OCI-LY3 (cell line): ENCODE measurements at regions not wholly inside any gene's neighbourhood (a gene's known extent, or its start where the extent isn't known, plus 50 kb on each side); places are given as distances from the start of the nearest gene placed in this dataset.

ENCODE experiments used
- H2AFZ ChIP-seq: fragments of 200-600, 300-600 bp; shearing (Covaris generic); 2 replicates; pipeline ENCODE4 v1.6.0; 2014; ENCODE audit warnings: antibody characterized with exemption, low read depth, low read length
- H3K27ac ChIP-seq: fragments of 200-600, 300-600 bp; sonication (generic); 2 replicates; pipeline ENCODE4 v1.5.1; 2014; ENCODE audit warnings: mild to moderate bottlenecking, low read length, moderate library complexity, mixed read lengths
- H3K27me3 ChIP-seq: fragments of 200-600, 300-600 bp; sonication (generic); 2 replicates; pipeline ENCODE4 v1.6.1; 2014; ENCODE audit warnings: low read depth, low read length, mixed read lengths
- H3K36me3 ChIP-seq: fragments of 200-600, 300-600 bp; sonication (generic); replicated peaks from 2 replicates; pipeline ENCODE3; 2014; ENCODE audit warnings: low read depth, low read length, mixed read lengths
- H3K4me1 ChIP-seq: fragments of 300-600, 200-600 bp; sonication (generic); 2 replicates; pipeline ENCODE4 v1.6.1; 2014; ENCODE audit warnings: low read length, mixed read lengths
- H3K4me2 ChIP-seq: fragments of 200-600, 300-600 bp; sonication (generic); 2 replicates; pipeline ENCODE4 v1.6.1; 2014; ENCODE audit warnings: low read length, mixed read lengths
- H3K4me3 ChIP-seq: fragments of 300-600, 200-600 bp; sonication (generic); 2 replicates; pipeline ENCODE4 v1.5.1; 2014; ENCODE audit warnings: antibody characterized with exemption, mild to moderate bottlenecking, low read length, moderate library complexity
- H3K79me2 ChIP-seq: fragments of 300-600, 200-600 bp; shearing (Covaris generic); 2 replicates; pipeline ENCODE4 v1.6.1; 2014; ENCODE audit warnings: mild to moderate bottlenecking, low read length, mixed read lengths
- H3K9ac ChIP-seq: fragments of 300-600, 200-600 bp; shearing (Covaris generic); 2 replicates; pipeline ENCODE4 v1.6.0; 2014; ENCODE audit warnings: mild to moderate bottlenecking, low read length, moderate library complexity
- H3K9me3 ChIP-seq: fragments of 200-600, 300-600 bp; shearing (Covaris generic); 2 replicates; pipeline ENCODE4 v1.6.1; 2014; ENCODE audit warnings: low read length, mixed read lengths; ENCODE audit not compliant: insufficient read depth
- H4K20me1 ChIP-seq: fragments of 200-600, 300-600 bp; sonication (generic); 2 replicates; pipeline ENCODE4 v1.6.1; 2016; ENCODE audit warnings: low read length, mixed read lengths; ENCODE audit not compliant: insufficient read depth
- CTCF ChIP-seq: fragments of 200-600, 300-600 bp; sonication (generic); IDR thresholded peaks from 2 replicates; pipeline ENCODE4 v1.5.1; 2014; ENCODE audit warnings: antibody characterized with exemption, low read length, low read depth
- EZH2phosphoT487 ChIP-seq: fragments of 200-600 bp; shearing (Covaris generic); IDR thresholded peaks from 2 replicates; pipeline ENCODE4 v1.6.1; 2018; ENCODE audit warnings: antibody characterized with exemption, mixed run types, low read depth

GRCh38 chr6:113679051-113679450, 178.1 kb upstream of the MARCKS start:
- no peak for TF ChIP-seq EZH2phosphoT487
- no peak for TF ChIP-seq CTCF

GRCh38 chr6:113680301-113680700, 176.8 kb upstream of the MARCKS start:
- Histone ChIP-seq H3K27ac (no peak overlapping the region), H3K4me2 (no peak overlapping the region), H3K36me3 (no peaks in the 10 kb centered on the region), H3K4me3 (no peak overlapping the region), H4K20me1 (no peaks in the 10 kb centered on the region), H3K9me3 (no peaks in the 10 kb centered on the region), H3K9ac (no peak overlapping the region), H3K79me2 (no peaks in the 10 kb centered on the region), H2AFZ (no peak overlapping the region), H3K27me3 (no peaks in the 10 kb centered on the region), H3K4me1 (no peaks in the 10 kb centered on the region)
- TF ChIP-seq EZH2phosphoT487 (no peak), CTCF (no peak)

More at GRCh38 chr6:113679051-113679450, 178.1 kb upstream of the MARCKS start:
- H3K9ac ChIP-seq = no peak overlapping the region
- no peak overlapping the region for H2AFZ ChIP-seq
- no peaks in the 10 kb centered on the region for H3K27me3 ChIP-seq
- no peak overlapping the region for H3K27ac ChIP-seq
- H3K9me3 ChIP-seq = no peaks in the 10 kb centered on the region
- H3K36me3 ChIP-seq = no peaks in the 10 kb centered on the region
- H3K4me3 ChIP-seq = no peak overlapping the region
- H4K20me1 ChIP-seq = no peaks in the 10 kb centered on the region
- H3K4me2 ChIP-seq = no peak overlapping the region
- H3K79me2 ChIP-seq = no peaks in the 10 kb centered on the region
- no peaks in the 10 kb centered on the region for H3K4me1 ChIP-seq

- Histone ChIP-seq H3K4me3 (no peak overlapping the region), H4K20me1 (no peaks in the 10 kb centered on the region), H3K4me2 (no peak overlapping the region), H3K4me1 (peaks cover 7% of the 10 kb centered on the region), H3K9ac (no peak overlapping the region), H3K79me2 (no peaks in the 10 kb centered on the region), H3K27me3 (no peaks in the 10 kb centered on the region), H3K9me3 (no peaks in the 10 kb centered on the region), H3K36me3 (no peaks in the 10 kb centered on the region), H3K27ac (no peak overlapping the region), H2AFZ (no peak overlapping the region)
- TF ChIP-seq CTCF (no peak), EZH2phosphoT487 (no peak)
These were observed 173.2 kb upstream of the MARCKS start for GRCh38 chr6:113683968-113684367.

- no peak for TF ChIP-seq CTCF
- TF ChIP-seq EZH2phosphoT487 = no peak
- Histone ChIP-seq H3K27me3 (no peaks in the 10 kb centered on the region), H3K9ac (no peak overlapping the region), H3K36me3 (no peaks in the 10 kb centered on the region), H3K4me3 (no peak overlapping the region), H3K79me2 (no peaks in the 10 kb centered on the region), H2AFZ (no peak overlapping the region), H4K20me1 (no peaks in the 10 kb centered on the region), H3K4me1 (peaks cover 7% of the 10 kb centered on the region), H3K9me3 (no peaks in the 10 kb centered on the region), H3K4me2 (no peak overlapping the region), H3K27ac (no peak overlapping the region)
These were observed 172.7 kb upstream of the MARCKS start for GRCh38 chr6:113684382-113684901.
